Body of pancreas (tissue), 4 donors: ENCODE measurements at regions not wholly inside any gene's neighbourhood (a gene's known extent, or its start where the extent isn't known, plus 50 kb on each side); places are given as distances from the start of the nearest gene placed in this dataset.

Experiments used
- CTCF ChIP-seq, 7 experiments: fragments of 450-650 bp in 4 of 7; fragments of 200-600 bp in 3 of 7; sonication (generic) in 3 of 7; IDR thresholded peaks; one replicate each; pipeline ENCODE4 v1.5.1; 2016 to 2019; ENCODE audit warnings: antibody characterized with exemption in 7 of 7
- POLR2A ChIP-seq, 3 donors: fragments of 450-650 bp; IDR thresholded peaks; one replicate each; pipeline ENCODE4 v1.6.1; 2016; ENCODE audit warnings: antibody characterized with exemption in 3 of 3, mild to moderate bottlenecking in 2 of 3

- TF ChIP-seq CTCF (IDR thresholded peaks at IDR 0.05), result no peak
- no peak for TF ChIP-seq POLR2A (IDR thresholded peaks at IDR 0.05)
Measured at GRCh38 chr4:53921856-53922255, 142.5 kb downstream of the CHIC2 start.
